ENCODE measurements at regions not wholly inside any gene's neighbourhood (a gene's known extent, or its start where the extent isn't known, plus 50 kb on each side); places are given as distances from the start of the nearest gene placed in this dataset.

- TF ChIP-seq ZNF274 (IDR thresholded peaks at IDR 0.05; ENCODE audit: low read depth, low read length): no peak
- H3K4me3 ChIP-seq (ENCODE audit: low read length): no peak overlapping the region
Measured at GRCh38 chr15:62452026-62452425, 286.9 kb upstream of the C2CD4B start.

GRCh38 chr15:62452667-62453066 is 287.6 kb upstream of the C2CD4B start:
- no peak for TF ChIP-seq ZNF274 (IDR thresholded peaks at IDR 0.05; ENCODE audit: low read depth, low read length)
- no peak overlapping the region for H3K4me3 ChIP-seq (ENCODE audit: low read length)

GRCh38 chr15:62453375-62453774 is 288.3 kb upstream of the C2CD4B start:
- no peak for TF ChIP-seq ZNF274 (IDR thresholded peaks at IDR 0.05; ENCODE audit: low read depth, low read length)
- no peak overlapping the region for H3K4me3 ChIP-seq (ENCODE audit: low read length)

- TF ChIP-seq ZNF274 (IDR thresholded peaks at IDR 0.05; ENCODE audit: low read depth, low read length): no peak
- no peak overlapping the region for H3K4me3 ChIP-seq (ENCODE audit: low read length)
Measured at GRCh38 chr15:62453981-62454380, 288.9 kb upstream of the C2CD4B start.

GRCh38 chr15:62454567-62455172 is 289.6 kb upstream of the C2CD4B start:
- TF ChIP-seq ZNF274 (IDR thresholded peaks at IDR 0.05; ENCODE audit: low read depth, low read length): no peak
- no peak overlapping the region for H3K4me3 ChIP-seq (ENCODE audit: low read length)

- TF ChIP-seq ZNF274 (IDR thresholded peaks at IDR 0.05; ENCODE audit: low read depth, low read length): no peak
- H3K4me3 ChIP-seq (ENCODE audit: low read length): no peak overlapping the region
Measured at GRCh38 chr15:62455441-62455921, 290.4 kb upstream of the C2CD4B start.

- TF ChIP-seq ZNF274 (IDR thresholded peaks at IDR 0.05; ENCODE audit: low read depth, low read length): no peak
Measured at GRCh38 chr15:62456011-62456920, 291.2 kb upstream of the C2CD4B start.

GRCh38 chr15:62457100-62457499 is 292.0 kb upstream of the C2CD4B start:
- no peak for TF ChIP-seq ZNF274 (IDR thresholded peaks at IDR 0.05; ENCODE audit: low read depth, low read length)

More at GRCh38 chr15:62456011-62456920, 291.2 kb upstream of the C2CD4B start:
- H3K4me3 ChIP-seq (ENCODE audit: low read length): no peak overlapping the region

GRCh38 chr15:62459875-62460274 is 294.8 kb upstream of the C2CD4B start:
- no peak for TF ChIP-seq ZNF274 (IDR thresholded peaks at IDR 0.05; ENCODE audit: low read depth, low read length)
- no peak overlapping the region for H3K4me3 ChIP-seq (ENCODE audit: low read length)

More at GRCh38 chr15:62457100-62457499, 292.0 kb upstream of the C2CD4B start:
- H3K4me3 ChIP-seq (ENCODE audit: low read length): no peak overlapping the region

GRCh38 chr15:62462268-62462667 is 297.2 kb upstream of the C2CD4B start:
- TF ChIP-seq ZNF274 (IDR thresholded peaks at IDR 0.05; ENCODE audit: low read depth, low read length): no peak

GRCh38 chr15:62462721-62463120 is 297.6 kb upstream of the C2CD4B start:
- TF ChIP-seq ZNF274 (IDR thresholded peaks at IDR 0.05; ENCODE audit: low read depth, low read length): no peak
- no peak overlapping the region for H3K4me3 ChIP-seq (ENCODE audit: low read length)

More at GRCh38 chr15:62462268-62462667, 297.2 kb upstream of the C2CD4B start:
- H3K4me3 ChIP-seq (ENCODE audit: low read length): no peak overlapping the region

- H3K4me3 ChIP-seq (ENCODE audit: low read length): no peak overlapping the region
- no peak for TF ChIP-seq ZNF274 (IDR thresholded peaks at IDR 0.05; ENCODE audit: low read depth, low read length)
Measured at GRCh38 chr15:62464705-62465104, 299.6 kb upstream of the C2CD4B start.

- no peak for TF ChIP-seq ZNF274 (IDR thresholded peaks at IDR 0.05; ENCODE audit: low read depth, low read length)
- H3K4me3 ChIP-seq (ENCODE audit: low read length): no peak overlapping the region
Measured at GRCh38 chr15:62465173-62465572, 300.1 kb upstream of the C2CD4B start.

GRCh38 chr15:62469478-62469873 is 304.4 kb upstream of the C2CD4B start:
- no peak overlapping the region for H3K4me3 ChIP-seq (ENCODE audit: low read length)
- TF ChIP-seq ZNF274 (IDR thresholded peaks at IDR 0.05; ENCODE audit: low read depth, low read length): no peak
